Neural progenitor cell (in vitro differentiated cells): ENCODE measurements at regions not wholly inside any gene's neighbourhood (a gene's known extent, or its start where the extent isn't known, plus 50 kb on each side); places are given as distances from the start of the nearest gene placed in this dataset.

Experiments
- CTCF ChIP-seq: fragments of 200-600 bp; sonication (generic); IDR thresholded peaks from 2 replicates; pipeline ENCODE4 v1.5.1; 2017; ENCODE audit warnings: antibody characterized with exemption, mild to moderate bottlenecking
- EZH2 ChIP-seq: fragments of 200-600 bp; sonication (generic); IDR thresholded peaks from 2 replicates; pipeline ENCODE4 v1.6.1; 2017; ENCODE audit warnings: antibody characterized with exemption, mild to moderate bottlenecking, moderate library complexity
- EZH2phosphoT487 ChIP-seq: fragments of 200-600 bp; sonication (generic); IDR thresholded peaks from 2 replicates; pipeline ENCODE4 v1.6.1; 2017; ENCODE audit warnings: antibody characterized with exemption

GRCh38 chr12:3928538-3929184 is 55.5 kb upstream of the PARP11 start:
- TF ChIP-seq EZH2 (no peak), CTCF (no peak), EZH2phosphoT487 (no peak)
